CD4-positive, alpha-beta T cell treated with Interleukin-17A for 1 hour (primary cell): ENCODE measurements at regions not wholly inside any gene's neighbourhood (a gene's known extent, or its start where the extent isn't known, plus 50 kb on each side); places are given as distances from the start of the nearest gene placed in this dataset.

Experiments used
- DNase-seq: peaks from one replicate; pipeline ENCODE4 v3.0.0-alpha.2; 2020

DNA sequence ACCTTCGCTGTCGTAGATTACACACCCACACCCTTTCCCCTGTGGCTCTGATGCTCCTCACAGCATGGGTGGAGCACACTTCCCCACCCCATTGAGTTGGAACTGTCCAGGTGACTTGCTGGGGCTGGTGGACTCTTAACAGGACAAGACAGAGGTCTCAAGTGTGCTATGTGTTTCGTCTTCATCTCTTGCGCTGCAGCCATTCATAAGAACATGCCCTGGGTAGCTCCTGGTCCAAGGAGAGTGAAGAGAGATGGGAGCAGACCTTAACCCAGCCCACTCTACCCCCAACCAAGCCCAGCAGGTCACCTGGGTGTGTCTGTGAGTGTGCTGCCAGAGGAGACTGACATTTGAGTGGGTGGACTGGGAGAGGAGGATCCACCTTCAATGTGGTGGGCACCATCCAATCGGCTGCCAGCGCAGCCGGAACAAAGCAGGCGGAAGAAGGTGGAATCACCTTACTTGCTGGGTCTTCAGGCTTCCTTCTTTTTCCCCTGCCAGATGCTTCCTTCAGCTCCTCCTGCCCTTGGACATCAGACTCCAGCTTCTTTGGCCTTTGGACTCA is 112.4 kb downstream of the HTR5A start:
- DNase-seq, result no peak

DNA sequence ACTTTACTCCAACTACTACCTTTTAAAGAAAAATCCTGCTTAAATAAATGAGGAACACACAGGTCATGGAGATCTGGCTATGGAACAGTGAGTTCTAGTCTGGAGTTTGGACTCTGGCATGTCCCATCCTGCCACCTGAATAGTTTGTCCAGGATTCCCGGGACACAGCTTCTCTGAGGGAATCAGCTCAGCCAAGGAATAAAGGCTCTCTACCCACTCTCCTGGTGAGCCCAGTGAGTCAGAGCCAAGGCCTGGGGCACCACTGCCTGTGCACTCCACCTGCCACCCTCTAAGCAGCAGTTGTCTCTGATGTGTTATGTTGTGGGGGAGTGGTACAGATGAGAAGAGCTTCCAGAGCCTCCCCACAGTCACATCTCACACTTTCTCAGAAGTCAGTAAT is 113.5 kb downstream of the HTR5A start:
- no peak for DNase-seq

DNA sequence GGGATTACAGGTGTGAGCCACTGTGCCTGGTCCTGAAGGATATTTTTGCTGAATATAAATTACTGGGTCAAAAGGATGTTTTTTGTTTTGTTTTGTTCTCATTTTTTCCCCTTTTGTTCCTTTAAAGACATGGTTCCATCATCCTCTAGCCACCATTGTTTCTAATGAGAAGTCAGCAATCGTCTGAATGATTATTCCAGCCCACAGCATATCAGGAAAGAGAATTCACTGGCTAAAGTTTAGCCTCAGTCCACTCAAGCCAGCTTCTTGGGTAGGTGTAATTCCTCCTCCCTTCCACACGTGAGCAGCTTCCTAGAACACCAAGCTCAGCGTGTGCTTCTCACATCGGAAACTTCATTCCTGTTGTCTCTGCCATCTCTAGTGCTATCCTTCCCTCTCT is 112.8 kb upstream of the INSIG1 start:
- DNase-seq, result no peak

DNA sequence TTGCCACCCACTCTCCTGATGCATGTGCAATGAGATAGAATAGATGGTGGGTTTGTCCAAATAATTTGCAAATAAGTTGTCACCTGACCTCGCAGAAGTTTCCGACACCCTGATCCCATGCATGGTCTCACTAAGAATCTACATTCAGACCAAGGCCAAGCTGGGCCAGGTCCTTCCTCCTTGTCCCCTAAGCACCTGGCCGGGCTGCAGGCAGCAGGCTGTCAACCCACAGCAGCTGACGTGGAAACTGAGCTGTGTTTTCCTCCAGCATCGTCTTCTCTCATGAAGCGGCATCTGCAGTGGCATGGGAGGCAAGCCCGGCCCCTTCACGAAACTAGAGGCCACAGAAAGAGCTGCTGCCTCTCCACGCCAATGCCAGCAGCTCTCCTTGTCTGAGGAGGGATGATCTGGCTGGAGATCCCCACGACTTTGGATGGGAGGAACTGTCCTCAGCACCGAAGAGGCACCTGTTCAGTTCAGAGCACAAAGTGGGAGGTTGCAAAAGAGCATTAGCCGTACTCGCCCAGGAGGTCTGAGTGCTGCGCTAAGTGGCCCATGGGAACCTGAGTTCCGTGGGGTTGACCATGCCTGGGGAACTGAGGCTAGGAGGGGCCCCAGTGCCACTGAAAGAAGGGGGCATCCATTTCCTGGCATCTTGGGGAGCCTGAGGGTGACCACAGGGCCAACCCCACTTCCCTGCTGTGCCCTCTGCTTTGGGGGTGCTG is 110.5 kb upstream of the INSIG1 start:
- DNase-seq, result no peak

DNA sequence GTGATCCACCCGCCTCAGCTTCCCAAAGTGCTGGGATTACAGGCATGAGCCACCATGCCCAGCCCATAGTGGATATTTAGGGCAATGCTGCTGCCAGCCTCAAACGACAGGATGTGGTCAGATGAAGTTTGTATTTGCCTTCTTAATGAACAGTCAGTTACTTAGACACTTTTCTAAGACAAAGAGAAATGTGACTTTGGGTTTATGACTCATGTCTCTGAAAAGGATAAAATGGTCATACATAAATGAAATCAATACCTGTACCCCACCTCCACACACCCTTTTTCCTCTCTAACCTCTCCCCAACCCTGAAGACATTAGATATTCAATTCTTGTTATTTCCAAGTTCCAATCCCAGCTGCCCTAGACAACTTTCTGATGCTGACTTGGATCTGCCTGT is 109.3 kb upstream of the INSIG1 start:
- no peak for DNase-seq

DNA sequence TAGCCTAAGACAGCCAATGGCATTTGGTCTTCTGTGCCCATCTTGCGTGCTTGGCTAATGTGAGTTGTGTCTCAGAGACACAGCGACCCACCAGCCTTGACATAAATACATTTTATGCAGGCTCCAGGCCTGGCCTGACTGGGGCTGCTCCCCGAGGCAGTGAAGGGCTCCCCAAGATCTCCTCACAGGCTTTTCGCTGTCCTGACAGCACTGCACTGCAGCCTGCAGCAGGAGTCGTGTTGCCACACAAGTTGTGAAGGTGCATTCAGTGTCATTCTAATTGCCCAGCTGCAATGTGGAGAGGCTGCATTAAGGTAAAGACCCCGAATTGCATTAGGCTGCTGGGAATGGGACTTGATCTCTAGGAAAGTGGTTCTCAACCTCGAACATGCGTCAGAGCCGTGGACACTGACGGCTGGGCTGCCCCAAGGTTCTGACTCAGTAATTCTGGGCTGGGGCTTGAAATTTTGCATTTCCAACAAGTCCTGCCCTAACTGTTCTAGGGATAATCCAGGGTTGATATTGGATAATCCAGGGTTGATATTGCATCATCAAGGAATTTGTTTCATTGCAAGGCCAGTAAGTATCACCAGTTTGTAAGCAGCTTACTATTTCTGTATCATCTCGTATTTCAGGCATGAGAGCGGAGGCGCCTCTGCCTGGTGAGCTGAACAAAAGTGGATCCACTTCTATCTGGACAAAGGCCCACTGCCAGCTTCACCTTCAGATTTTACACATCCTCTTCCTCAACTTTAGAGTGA is 108.7 kb upstream of the INSIG1 start:
- no peak for DNase-seq

DNA sequence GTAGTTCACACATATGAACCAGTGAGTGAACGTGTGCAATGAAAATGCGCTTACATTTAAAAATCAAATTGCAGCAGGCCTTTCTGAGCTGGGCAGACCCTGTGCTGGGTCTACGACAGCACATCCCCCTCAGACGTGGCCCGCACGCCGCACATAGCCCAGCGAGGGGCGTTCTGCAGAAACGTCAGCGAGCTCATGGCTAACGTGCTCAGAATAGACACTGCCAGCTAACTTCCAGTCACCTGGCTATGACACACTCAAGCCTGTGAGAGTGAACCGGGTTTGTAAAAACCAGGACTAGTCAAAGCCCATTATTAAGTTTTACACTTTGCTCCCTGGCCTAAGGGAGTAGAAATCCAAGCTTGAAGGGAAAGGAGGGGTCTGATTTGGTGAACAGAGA is 108.1 kb upstream of the INSIG1 start:
- no peak for DNase-seq

DNA sequence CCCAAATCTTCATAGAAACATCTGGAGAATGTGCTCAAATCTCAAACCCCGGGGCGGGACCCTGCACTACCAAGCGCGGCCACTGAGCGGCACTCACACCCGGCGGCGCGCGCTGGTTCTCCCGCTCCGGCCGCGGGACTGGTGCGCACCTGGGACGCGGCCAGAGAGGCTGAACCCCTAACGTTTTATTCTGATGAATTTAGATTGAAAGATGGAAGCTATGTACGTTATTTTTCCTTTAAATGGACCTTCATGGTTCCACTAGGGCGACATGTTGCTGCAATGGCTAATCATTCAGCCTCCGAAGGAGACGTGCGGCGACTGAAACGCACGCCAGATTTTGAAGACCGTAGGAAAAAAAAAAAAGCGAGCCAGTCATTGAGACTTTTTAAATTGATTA is 107.0 kb upstream of the INSIG1 start:
- DNase-seq, result peak; percentile 58

DNA sequence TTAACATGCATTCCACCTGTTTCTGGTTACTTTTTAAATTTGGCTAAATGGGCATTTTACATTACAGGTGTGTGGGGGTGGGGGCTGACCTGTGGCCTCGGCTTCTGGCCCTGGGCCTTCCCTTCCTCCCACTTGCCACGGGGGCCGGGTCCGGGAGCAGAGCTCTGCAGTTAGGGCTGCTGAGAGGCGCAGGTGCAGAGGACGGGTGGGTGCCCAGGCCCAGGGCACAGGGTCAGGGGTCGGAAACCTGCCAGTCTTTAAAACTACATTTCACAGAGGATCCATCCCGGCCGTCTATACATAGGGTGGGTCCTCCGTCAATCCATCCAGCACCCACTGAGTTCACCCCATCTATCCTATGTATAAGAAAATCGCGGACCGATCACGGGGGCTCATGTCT is 106.5 kb upstream of the INSIG1 start:
- DNase-seq, result no peak

DNA sequence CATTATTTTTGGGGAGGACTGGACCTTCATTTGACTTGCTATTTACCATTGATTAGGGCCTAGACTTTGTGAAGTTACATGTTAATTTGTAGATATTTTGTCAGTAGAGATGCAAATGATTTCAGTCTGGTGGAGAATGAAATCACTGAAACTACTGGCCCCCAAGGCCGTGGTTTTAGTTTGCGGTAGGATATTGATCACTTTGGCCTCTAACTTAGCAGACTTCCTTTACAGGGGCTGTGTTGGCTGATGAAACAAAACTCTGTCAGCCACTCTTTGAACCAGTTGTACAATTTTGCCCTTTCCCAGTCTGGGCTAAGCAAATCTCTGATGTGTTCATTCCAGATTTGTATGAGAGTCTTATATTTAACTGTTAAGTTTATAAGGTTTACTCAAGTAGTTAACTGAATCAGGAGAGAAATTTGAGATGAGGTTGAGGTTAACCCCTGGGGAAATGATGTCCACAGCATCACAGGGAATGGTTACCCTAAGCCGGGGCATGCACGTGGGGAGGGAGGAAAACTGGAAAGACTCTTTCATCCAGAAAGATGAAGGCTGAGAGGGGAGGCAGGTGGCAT is 105.7 kb upstream of the INSIG1 start:
- DNase-seq, result no peak

DNA sequence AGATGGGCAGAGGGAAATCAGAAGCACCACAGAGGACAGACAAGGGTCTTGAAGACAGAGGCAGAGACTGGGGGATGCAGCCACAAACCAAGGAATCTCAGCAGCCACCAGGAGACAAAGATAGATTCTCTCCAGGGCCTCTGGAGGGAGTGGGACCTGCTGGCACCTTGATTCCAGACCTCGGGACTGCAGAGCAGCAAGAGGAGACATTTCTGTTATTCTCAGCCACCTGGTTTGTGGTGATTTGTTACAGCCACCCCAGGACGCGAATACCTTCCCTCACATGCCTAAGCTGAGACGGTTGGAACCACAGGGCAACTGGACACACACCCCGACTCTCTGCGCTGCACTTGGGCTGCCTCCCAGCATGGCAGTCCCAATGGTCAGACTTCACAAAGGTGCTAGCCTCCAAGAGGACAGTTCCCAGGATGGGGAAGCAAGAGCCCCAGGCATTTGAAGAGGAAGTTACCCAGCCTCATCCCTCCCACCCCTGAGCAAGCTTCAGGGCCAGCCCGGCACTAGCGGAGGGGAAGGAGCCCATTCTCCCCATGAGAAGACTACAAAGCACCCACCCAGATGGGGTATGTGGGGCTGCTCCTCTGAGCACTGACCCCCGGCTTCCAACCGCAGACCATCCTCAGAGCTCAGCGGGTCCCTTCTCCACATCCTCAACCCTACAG is 104.6 kb upstream of the INSIG1 start:
- no peak for DNase-seq

DNA sequence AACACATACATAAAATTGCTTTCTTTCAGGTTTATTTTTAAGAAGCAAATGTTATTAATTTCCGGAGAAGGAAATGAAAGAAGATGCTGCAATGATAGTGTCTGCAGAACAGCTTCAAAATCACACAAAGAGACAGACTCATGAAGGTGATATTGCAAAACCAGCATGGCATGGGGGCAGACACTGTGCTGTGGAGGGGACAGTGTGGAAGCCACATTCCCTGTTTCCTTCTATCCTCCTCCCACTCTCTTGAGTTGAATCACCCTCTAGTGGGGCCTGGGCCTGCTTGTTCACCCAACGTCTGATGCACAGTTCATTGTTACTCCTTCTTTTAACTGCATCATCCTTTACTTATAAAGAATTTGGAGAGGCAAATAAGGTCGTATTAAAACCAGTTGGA is 104.0 kb upstream of the INSIG1 start:
- DNase-seq, result no peak

DNA sequence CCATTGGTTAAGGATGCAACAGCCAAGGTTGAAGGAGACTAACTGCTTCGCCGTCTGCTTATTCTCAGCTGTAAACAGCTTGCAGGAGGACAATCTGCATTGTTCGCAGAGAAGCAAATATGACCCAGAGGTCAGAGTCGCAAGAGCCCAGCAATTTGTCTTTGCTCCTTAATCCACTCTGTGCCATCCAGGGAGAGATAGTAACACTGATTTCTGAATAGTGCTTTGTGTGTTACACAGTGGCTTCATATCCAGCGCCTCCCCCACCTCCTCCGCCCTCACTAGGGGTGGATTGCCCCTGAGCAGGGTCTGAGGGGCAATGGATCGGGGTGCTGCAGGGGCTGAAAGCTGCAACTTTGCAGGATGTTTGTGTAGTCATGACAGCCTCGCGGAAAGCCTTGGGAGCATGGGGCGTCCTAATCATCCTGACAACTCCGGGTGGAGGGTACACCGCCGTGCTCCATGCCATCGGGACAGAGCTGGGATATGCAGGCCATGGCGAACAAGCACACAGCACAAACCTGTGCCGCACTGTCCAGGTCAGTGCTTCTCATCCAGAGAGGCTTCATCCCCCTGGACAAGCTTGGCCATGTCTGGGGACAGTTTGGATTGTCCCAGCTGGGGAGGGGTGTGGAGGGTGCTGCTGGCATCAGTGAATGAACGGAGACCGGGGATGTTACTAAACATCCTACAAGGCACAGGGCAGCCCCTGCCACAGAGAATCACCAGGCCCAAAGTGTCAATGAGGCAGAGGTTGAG is 103.1 kb upstream of the INSIG1 start:
- DNase-seq, result no peak

DNA sequence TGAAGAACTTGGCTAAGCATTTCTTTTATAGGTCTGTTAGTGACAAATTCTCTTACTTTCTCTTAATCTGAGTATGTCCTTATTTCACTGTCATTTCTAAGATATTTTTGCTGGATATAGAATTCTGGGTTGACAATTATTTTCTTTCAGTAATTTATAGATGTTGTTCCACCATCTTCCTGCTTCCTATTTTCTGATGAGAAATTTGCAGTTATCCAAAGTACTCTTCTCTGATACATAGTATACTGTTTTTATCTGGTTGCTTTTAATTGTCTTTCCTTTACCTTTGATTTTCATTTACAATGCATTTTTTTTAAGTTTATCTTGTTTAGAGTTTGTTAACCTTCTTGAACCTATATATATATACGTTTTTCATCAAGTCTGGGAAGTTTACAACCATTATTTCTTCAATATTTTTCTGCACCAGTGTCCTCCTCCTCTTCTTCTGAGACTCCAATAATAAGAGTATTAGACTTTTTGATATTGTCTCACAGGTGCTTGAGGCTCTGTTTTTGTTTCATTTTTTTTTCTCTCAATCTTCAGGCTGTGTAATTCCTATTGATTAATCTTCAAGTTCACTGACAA is 101.6 kb upstream of the INSIG1 start:
- DNase-seq, result no peak

DNA sequence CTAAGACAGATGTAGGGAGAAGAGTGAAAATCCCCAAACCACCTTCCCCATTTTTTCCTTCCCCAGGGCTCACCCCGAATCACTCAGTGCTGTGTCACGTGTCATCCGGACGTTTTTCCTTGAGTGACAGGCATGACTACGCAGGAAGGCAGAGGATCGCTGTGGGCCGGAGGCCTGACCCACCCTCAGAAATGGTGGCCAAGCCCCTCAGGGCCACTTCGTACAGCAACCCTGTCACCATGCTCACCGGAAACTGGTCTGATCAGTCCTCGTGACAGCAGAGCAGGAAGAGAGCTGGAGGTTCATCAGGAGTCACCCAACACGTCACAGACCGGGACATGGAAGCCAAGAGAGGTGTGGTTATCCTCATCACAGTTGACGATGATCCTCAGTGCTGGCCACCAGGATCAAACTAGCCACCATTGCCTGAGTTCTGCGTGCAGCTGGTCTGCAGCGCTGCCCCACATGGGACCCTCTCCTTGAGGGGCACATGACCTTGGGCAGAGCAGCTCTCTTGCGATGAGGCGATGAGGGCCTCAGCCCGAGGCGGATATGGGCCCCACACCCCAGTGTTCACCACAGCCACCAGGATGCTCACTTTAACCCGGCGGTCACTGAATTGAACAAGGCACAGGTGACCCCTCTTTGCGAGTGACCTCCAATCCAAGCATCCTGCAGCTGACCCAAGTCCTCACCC is 99.3 kb upstream of the INSIG1 start:
- no peak for DNase-seq

DNA sequence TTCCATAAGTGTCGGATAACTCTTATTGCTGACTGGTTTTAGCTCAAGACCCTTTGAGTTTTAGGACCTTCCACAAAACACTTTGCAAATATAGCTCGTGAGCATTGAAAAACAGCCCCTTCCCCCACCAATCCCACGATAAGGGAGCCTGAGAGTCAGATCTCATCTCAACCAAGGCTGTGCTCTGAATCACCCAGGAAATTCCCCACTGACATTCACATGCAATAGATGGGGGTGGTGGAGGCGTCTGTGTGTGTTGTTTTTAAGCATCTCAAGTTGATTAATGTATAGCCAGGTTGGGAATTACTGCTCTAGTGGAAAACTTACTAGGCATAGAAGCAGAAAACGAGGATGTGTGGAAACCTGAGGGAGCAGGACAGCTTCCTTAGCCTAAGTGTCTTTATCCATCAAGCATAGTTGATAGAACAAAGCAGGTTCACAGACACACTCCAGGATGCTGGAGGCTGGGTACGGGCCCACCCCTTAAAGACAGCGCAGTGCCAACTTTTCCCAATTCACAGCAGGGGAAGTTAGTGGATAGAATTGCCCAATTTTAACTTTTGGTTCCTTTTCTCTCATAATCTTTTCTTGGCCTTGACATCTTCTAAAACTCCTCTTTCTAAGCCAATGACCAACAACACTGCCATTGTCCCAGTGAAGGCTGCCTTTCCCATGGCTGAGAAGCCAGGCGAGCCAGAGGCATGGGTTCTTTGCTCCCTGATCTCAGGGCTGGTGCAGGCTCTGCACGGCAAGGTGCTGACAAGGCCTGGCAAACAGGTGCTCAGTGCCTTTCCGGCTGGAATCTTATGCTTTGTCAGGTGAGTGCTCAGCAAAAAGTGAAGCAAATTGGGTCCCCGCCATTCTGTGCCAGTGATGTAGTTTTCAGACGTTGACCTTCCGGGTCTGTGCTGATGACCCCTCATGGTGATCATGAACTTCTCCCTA is 98.5 kb upstream of the INSIG1 start:
- no peak for DNase-seq

DNA sequence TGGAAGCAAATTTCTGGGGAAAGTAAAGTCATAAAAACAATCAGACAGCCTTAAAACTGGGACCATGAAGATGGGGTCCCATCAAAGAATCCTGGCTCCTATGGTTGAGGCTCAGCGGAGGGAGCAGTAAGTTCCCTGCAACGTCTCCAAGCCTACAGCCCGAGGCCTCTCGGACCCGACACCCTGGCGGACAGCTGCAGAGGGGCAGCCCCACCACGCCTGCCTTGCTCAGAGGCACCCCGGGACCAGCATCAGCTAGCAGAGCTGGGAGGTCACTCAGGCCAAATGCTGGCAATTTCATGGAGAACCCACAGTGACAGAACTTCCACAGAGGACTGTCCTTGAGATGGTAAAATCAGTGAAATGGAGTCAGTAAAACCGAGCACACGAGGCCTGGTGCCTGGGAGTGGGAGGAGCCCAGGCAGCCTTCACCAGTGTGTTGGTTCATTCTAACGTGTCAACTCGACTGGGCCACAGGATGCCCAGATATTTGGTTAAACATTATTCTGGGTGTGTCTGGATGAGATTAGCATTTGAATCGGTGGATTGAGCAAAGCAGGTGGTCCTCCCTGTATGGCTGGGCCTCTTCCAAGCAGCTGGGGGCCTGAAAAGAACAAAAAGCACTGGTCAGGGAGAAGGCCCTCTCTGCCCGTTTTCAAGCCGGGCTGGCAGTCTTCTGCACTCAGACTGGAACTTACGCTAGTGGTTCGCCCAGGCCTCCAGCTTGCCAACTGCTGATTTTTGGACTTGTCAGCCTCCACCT is 96.2 kb upstream of the INSIG1 start:
- DNase-seq, result no peak

DNA sequence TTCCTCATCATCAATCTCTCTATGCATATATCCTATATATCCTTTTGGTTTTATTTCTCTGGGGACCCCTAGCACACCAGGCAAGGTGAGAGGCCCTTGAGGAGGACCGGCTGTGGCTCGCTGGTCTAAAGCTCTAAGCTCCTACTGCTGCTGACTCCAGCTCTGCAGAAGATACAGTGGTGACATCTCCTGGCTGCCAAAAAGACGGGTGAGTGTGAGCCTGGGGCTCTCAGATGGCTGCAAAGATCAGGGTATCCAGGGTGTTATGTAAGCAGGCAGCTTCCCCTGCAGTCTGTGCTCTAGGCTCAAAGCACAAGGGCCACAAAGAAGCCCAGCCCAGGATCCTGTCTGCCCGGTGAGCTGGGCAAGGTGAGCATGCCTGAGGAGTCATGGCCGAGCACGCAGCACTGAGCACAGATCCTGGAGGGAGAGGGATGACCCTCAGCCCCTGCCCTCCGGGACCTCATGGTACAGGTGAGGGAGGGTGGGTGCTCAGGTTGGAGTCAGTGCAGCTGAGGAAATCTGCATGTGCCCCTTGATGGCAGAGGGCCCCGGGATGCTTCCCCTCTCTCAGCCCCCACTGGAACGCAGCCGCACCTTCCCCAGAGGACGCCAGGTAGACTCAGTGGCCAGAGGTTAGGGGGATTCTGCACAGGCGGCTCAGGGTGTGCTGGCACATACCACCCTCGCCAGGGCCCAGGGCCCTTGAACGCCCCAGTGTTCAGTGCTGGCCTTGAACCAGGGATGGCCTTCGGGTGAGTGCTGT is 95.4 kb upstream of the INSIG1 start:
- no peak for DNase-seq
